ENCODE measurements at regions not wholly inside any gene's neighbourhood (a gene's known extent, or its start where the extent isn't known, plus 50 kb on each side); places are given as distances from the start of the nearest gene placed in this dataset.

DNA sequence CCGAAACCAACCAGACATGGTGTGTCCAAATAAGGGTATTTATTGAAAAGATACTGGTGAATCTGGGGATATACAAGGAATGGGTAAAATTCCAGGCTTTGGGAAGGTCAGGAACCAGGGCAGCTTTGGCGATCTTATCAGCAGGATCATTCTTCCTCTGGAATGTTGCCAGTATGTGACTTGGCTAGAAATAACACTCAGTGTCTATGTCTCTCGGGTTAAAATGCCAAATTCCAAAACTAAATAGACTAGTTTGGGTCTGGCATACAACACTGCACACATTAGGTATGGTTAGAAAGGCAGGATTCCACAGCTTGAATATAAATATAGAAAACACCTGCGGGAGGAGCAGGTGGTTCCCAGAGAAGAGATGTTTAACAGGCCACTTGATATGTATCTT, 220.2 kb upstream of the CD96 start:
- TF ChIP-seq, protein P1, sequence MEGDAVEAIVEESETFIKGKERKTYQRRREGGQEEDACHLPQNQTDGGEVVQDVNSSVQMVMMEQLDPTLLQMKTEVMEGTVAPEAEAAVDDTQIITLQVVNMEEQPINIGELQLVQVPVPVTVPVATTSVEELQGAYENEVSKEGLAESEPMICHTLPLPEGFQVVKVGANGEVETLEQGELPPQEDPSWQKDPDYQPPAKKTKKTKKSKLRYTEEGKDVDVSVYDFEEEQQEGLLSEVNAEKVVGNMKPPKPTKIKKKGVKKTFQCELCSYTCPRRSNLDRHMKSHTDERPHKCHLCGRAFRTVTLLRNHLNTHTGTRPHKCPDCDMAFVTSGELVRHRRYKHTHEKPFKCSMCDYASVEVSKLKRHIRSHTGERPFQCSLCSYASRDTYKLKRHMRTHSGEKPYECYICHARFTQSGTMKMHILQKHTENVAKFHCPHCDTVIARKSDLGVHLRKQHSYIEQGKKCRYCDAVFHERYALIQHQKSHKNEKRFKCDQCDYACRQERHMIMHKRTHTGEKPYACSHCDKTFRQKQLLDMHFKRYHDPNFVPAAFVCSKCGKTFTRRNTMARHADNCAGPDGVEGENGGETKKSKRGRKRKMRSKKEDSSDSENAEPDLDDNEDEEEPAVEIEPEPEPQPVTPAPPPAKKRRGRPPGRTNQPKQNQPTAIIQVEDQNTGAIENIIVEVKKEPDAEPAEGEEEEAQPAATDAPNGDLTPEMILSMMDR (IDR thresholded peaks at IDR 0.05; ENCODE audit: low read length), result no peak
- no peak for TF ChIP-seq EZH2 (optimal IDR thresholded peaks at IDR 0.05; ENCODE audit: low read depth, low read length)
